Liver (tissue), 8 donors: ENCODE measurements at regions not wholly inside any gene's neighbourhood (a gene's known extent, or its start where the extent isn't known, plus 50 kb on each side); places are given as distances from the start of the nearest gene placed in this dataset.

ENCODE experiments used
- DNase-seq: peaks from one replicate; pipeline ENCODE4 v3.0.0-alpha.2; 2017; ENCODE audit warnings: low spot score
- H3K27ac ChIP-seq, 2 donors: one replicate each; pipeline ENCODE4 v1.7.0; 2013; ENCODE audit warnings: inconsistent platforms in 2 of 2, low read length in 2 of 2, control low read depth in 1 of 2, low read depth in 1 of 2, mild to moderate bottlenecking in 1 of 2
- H3K27me3 ChIP-seq, 4 donors: one replicate each; pipeline versions ENCODE4 v1.6.1 to v1.7.0; 2013; ENCODE audit warnings: low read length in 3 of 4, inconsistent platforms in 1 of 4, mild to moderate bottlenecking in 1 of 4, moderate library complexity in 1 of 4; ENCODE audit not compliant: control insufficient read depth in 4 of 4, insufficient read depth in 4 of 4
- H3K36me3 ChIP-seq, 4 donors: one replicate each; pipeline versions ENCODE4 v1.6.1 to v1.7.0; 2013; ENCODE audit warnings: low read length in 3 of 4, mild to moderate bottlenecking in 3 of 4, low read depth in 1 of 4, moderate library complexity in 1 of 4; ENCODE audit not compliant: control insufficient read depth in 4 of 4, insufficient read depth in 3 of 4
- H3K4me1 ChIP-seq, 4 donors: one replicate each; pipeline versions ENCODE4 v1.6.1 to v1.7.0; 2013; ENCODE audit warnings: low read length in 3 of 4, mild to moderate bottlenecking in 3 of 4, moderate library complexity in 1 of 4; ENCODE audit not compliant: control insufficient read depth in 4 of 4, insufficient read depth in 4 of 4
- H3K4me3 ChIP-seq, 3 donors: one replicate each; pipeline versions ENCODE4 v1.6.1 to v1.7.0; 2013; ENCODE audit warnings: low read length in 3 of 3, control low read depth in 1 of 3, low read depth in 1 of 3, mild to moderate bottlenecking in 1 of 3
- H3K9ac ChIP-seq, 2 donors: one replicate each; pipeline ENCODE4 v1.7.0; 2013; ENCODE audit warnings: low read length in 2 of 2, mild to moderate bottlenecking in 2 of 2, moderate library complexity in 2 of 2, control low read depth in 1 of 2, low read depth in 1 of 2
- H3K9me3 ChIP-seq, 4 donors: one replicate each; pipeline versions ENCODE4 v1.6.1 to v1.7.0; 2013; ENCODE audit warnings: low read length in 3 of 4; ENCODE audit not compliant: control insufficient read depth in 4 of 4
- EGR1 ChIP-seq, 2 donors: IDR thresholded peaks; 2 replicates each; pipeline ENCODE4 v1.6.1; 2016 to 2018; ENCODE audit warnings: antibody characterized with exemption in 2 of 2, low read depth in 2 of 2
- FOXA1 ChIP-seq: IDR thresholded peaks from 2 replicates; pipeline ENCODE4 v1.6.1; 2016; ENCODE audit warnings: antibody characterized with exemption
- FOXA2 ChIP-seq: IDR thresholded peaks from 2 replicates; pipeline ENCODE4 v1.6.1; 2016; ENCODE audit warnings: antibody characterized with exemption
- HNF4A ChIP-seq, 2 donors: conservative IDR thresholded peaks; 2 replicates each; pipeline ENCODE4 v1.6.1; 2016; ENCODE audit warnings: antibody characterized with exemption in 2 of 2, mild to moderate bottlenecking in 2 of 2
- HNF4G ChIP-seq: IDR thresholded peaks from 2 replicates; pipeline ENCODE4 v1.6.1; 2016; ENCODE audit warnings: antibody characterized with exemption
- JUND ChIP-seq, 2 donors: IDR thresholded peaks; 2 replicates each; pipeline ENCODE4 v1.6.1; 2016; ENCODE audit warnings: antibody characterized with exemption in 2 of 2
- NR2F2 ChIP-seq: IDR thresholded peaks from 2 replicates; pipeline ENCODE4 v1.6.1; 2016; ENCODE audit warnings: antibody characterized with exemption
- RAD21 ChIP-seq, 2 donors: IDR thresholded peaks; 2 replicates each; pipeline ENCODE4 v1.6.1; 2016; ENCODE audit warnings: antibody characterized with exemption in 2 of 2, mild to moderate bottlenecking in 2 of 2
- RXRA ChIP-seq, 2 donors: IDR thresholded peaks; 2 replicates each; pipeline ENCODE4 v1.6.1; 2017 to 2018; ENCODE audit warnings: antibody characterized with exemption in 2 of 2, mild to moderate bottlenecking in 1 of 2
- TAF1 ChIP-seq: conservative IDR thresholded peaks from 2 replicates; pipeline ENCODE4 v1.6.1; 2016; ENCODE audit warnings: antibody characterized with exemption, mild to moderate bottlenecking
- YY1 ChIP-seq: IDR thresholded peaks from 2 replicates; pipeline ENCODE4 v1.6.1; 2016; ENCODE audit warnings: antibody characterized with exemption, mild to moderate bottlenecking
- WGBS: extraction: QIAGEN DNeasy Blood & Tissue Kit; methylation state at CpG from one replicate; pipeline ENCODE4 v1.1.7; 2013; 5-methylcytosine and 5-hydroxymethylcytosine counted together
- TF ChIP-seq, protein P1 (sequence below): IDR thresholded peaks from 2 replicates; pipeline ENCODE4 v1.6.1; 2016; ENCODE audit warnings: antibody characterized with exemption, mild to moderate bottlenecking
- TF ChIP-seq, protein P2 (sequence below): IDR thresholded peaks from 2 replicates; pipeline ENCODE4 v1.6.1; 2016; ENCODE audit warnings: antibody characterized with exemption
- TF ChIP-seq, protein P3 (sequence below): IDR thresholded peaks from 2 replicates; pipeline ENCODE4 v1.6.1; 2016; ENCODE audit warnings: antibody characterized with exemption
- TF ChIP-seq, protein P4 (sequence below): IDR thresholded peaks from 2 replicates; pipeline ENCODE4 v1.6.1; 2016; ENCODE audit warnings: antibody characterized with exemption
- TF ChIP-seq, protein P5 (sequence below): fragments of 150-350 bp; IDR thresholded peaks from 2 replicates; pipeline ENCODE4 v1.5.1; 2017; ENCODE audit warnings: improper control_type of control experiment, low read depth, low read length; ENCODE audit not compliant: missing input control
- donor health status: healthy.
- donor health status: healthy.
- donor health status: healthy.
- donor health status: healthy.
- donor health status: healthy.

DNA sequence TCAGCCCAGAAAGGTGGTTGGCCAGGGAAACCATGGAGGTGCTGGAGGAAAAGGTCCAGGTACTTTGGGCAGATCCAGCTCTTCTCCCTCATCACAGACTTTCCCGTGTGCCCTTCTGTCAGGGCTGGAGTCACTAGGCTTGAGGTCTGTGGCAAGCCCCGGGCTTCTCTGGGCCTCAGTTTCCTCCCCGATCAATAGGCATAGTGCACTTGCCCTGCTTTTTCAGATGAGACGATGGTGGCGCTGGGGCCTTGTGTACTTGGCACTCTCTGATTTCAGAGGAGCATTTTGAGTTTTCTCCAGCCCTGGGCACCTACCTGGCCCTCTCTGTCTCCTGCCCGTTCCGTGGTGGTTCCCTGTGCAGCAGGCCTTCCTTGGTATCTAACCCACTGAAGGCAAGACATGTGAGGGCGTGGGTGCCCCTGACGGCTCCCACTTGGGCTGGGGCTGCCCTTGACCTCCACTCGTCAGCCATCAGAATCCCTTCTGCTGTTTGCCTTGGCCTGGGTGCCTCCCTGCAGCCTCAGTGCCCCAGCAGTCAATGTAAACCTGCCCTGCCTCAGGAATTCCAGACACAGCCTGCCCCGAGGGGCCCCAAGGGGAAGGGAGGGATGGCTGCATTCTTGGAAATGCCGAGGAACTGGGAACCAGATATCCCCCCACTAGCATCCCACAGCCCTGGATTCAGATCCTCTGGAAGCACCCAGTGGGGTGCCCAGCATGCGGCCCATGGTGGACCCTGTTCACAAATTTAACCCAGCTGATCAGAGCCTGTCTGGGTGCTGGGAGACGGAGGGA, 66.3 kb upstream of the COL5A1 start:
- no peak for TF ChIP-seq RXRA (IDR thresholded peaks at IDR 0.05)
- TF ChIP-seq FOXA2: no peak
- no peak for TF ChIP-seq TAF1
- no peak for TF ChIP-seq NR2F2
- TF ChIP-seq, protein P1, sequence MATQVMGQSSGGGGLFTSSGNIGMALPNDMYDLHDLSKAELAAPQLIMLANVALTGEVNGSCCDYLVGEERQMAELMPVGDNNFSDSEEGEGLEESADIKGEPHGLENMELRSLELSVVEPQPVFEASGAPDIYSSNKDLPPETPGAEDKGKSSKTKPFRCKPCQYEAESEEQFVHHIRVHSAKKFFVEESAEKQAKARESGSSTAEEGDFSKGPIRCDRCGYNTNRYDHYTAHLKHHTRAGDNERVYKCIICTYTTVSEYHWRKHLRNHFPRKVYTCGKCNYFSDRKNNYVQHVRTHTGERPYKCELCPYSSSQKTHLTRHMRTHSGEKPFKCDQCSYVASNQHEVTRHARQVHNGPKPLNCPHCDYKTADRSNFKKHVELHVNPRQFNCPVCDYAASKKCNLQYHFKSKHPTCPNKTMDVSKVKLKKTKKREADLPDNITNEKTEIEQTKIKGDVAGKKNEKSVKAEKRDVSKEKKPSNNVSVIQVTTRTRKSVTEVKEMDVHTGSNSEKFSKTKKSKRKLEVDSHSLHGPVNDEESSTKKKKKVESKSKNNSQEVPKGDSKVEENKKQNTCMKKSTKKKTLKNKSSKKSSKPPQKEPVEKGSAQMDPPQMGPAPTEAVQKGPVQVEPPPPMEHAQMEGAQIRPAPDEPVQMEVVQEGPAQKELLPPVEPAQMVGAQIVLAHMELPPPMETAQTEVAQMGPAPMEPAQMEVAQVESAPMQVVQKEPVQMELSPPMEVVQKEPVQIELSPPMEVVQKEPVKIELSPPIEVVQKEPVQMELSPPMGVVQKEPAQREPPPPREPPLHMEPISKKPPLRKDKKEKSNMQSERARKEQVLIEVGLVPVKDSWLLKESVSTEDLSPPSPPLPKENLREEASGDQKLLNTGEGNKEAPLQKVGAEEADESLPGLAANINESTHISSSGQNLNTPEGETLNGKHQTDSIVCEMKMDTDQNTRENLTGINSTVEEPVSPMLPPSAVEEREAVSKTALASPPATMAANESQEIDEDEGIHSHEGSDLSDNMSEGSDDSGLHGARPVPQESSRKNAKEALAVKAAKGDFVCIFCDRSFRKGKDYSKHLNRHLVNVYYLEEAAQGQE: no peak
- TF ChIP-seq, protein P2, sequence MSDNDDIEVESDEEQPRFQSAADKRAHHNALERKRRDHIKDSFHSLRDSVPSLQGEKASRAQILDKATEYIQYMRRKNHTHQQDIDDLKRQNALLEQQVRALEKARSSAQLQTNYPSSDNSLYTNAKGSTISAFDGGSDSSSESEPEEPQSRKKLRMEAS: no peak
- TF ChIP-seq JUND (IDR thresholded peaks at IDR 0.05): no peak
- TF ChIP-seq HNF4A (conservative IDR thresholded peaks at IDR 0.05): no peak
- no peak for TF ChIP-seq YY1
- TF ChIP-seq, protein P3, sequence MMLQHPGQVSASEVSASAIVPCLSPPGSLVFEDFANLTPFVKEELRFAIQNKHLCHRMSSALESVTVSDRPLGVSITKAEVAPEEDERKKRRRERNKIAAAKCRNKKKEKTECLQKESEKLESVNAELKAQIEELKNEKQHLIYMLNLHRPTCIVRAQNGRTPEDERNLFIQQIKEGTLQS: no peak
- TF ChIP-seq, protein P4, sequence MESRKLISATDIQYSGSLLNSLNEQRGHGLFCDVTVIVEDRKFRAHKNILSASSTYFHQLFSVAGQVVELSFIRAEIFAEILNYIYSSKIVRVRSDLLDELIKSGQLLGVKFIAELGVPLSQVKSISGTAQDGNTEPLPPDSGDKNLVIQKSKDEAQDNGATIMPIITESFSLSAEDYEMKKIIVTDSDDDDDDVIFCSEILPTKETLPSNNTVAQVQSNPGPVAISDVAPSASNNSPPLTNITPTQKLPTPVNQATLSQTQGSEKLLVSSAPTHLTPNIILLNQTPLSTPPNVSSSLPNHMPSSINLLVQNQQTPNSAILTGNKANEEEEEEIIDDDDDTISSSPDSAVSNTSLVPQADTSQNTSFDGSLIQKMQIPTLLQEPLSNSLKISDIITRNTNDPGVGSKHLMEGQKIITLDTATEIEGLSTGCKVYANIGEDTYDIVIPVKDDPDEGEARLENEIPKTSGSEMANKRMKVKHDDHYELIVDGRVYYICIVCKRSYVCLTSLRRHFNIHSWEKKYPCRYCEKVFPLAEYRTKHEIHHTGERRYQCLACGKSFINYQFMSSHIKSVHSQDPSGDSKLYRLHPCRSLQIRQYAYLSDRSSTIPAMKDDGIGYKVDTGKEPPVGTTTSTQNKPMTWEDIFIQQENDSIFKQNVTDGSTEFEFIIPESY: no peak
- no peak for TF ChIP-seq RAD21 (IDR thresholded peaks at IDR 0.05)
- TF ChIP-seq FOXA1: no peak
- no peak for TF ChIP-seq HNF4G
- TF ChIP-seq, protein P5, sequence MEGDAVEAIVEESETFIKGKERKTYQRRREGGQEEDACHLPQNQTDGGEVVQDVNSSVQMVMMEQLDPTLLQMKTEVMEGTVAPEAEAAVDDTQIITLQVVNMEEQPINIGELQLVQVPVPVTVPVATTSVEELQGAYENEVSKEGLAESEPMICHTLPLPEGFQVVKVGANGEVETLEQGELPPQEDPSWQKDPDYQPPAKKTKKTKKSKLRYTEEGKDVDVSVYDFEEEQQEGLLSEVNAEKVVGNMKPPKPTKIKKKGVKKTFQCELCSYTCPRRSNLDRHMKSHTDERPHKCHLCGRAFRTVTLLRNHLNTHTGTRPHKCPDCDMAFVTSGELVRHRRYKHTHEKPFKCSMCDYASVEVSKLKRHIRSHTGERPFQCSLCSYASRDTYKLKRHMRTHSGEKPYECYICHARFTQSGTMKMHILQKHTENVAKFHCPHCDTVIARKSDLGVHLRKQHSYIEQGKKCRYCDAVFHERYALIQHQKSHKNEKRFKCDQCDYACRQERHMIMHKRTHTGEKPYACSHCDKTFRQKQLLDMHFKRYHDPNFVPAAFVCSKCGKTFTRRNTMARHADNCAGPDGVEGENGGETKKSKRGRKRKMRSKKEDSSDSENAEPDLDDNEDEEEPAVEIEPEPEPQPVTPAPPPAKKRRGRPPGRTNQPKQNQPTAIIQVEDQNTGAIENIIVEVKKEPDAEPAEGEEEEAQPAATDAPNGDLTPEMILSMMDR: no peak
- 69% methylated on average over 14 of the region's 14 CpGs for WGBS

DNA sequence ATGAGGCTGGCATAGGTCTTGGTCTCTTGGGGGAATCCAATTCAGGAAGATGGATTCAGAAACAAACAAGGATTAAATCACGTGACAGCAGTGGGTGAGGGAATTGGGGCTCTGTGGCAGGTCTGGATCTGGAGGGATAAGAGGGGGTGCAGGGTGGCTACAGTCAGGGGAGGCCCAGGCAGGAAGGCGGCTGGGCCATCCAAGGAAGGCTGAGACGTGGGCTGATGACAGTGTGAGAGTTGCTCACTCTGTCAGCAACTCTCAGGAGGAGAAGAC, 65.8 kb upstream of the COL5A1 start:
- 71% methylated on average over 3 of the region's 3 CpGs for WGBS

More for the DNA sequence above, 66.3 kb upstream of the COL5A1 start:
- Histone ChIP-seq H3K9ac (no peak overlapping the region), H3K27ac (no peak overlapping the region), H3K4me3 (no peak overlapping the region), H3K4me1 (no peaks in the 10 kb centered on the region), H3K9me3 (no peaks in the 10 kb centered on the region), H3K36me3 (no peaks in the 10 kb centered on the region), H3K27me3 (peaks cover 0 to 2% (median 0%) of the 10 kb centered on the region in 4 donors)
- peak; percentile 10 for DNase-seq

More for the DNA sequence above, 65.8 kb upstream of the COL5A1 start:
- peak; percentile 10 for DNase-seq
- Histone ChIP-seq H3K9ac (no peak overlapping the region), H3K27ac (no peak overlapping the region), H3K27me3 (peaks cover 0 to 2% (median 0%) of the 10 kb centered on the region in 4 donors), H3K4me3 (no peak overlapping the region), H3K36me3 (no peaks in the 10 kb centered on the region), H3K4me1 (no peaks in the 10 kb centered on the region), H3K9me3 (no peaks in the 10 kb centered on the region)
- no peak for TF ChIP-seq JUND (IDR thresholded peaks at IDR 0.05)
- no peak for TF ChIP-seq EGR1 (IDR thresholded peaks at IDR 0.05; ENCODE audit: low read depth in 2 of 2)
- TF ChIP-seq HNF4G: no peak
